WTC11 (cell line): ENCODE measurements at regions not wholly inside any gene's neighbourhood (a gene's known extent, or its start where the extent isn't known, plus 50 kb on each side); places are given as distances from the start of the nearest gene placed in this dataset.

Source experiments
- ATAC-seq: fragments of 200-7000 bp; cut with Tn5 transposase; 2 replicates; pipeline ENCODE4 v1.10.0; 2021; ENCODE audit warnings: mild to moderate bottlenecking, moderate library complexity
- CTCF ChIA-PET: fragments of 300-600 bp; sonication (Branson Sonifier 250); formaldehyde crosslinking; loops from one replicate; lab custom pipeline; 2021; ENCODE audit warnings: antibody characterized with exemption; lab: Charles Lee
- POLR2A ChIA-PET: fragments of 350-600 bp; sonication (Branson Sonifier 250); formaldehyde crosslinking; loops from one replicate; lab custom pipeline; 2021; ENCODE audit warnings: antibody characterized with exemption; lab: Charles Lee
- DNase-seq: peaks from one replicate; pipeline ENCODE4 v3.0.0; 2021; ENCODE audit warnings: low spot score
- H3K27ac Mint-ChIP-seq: 2 replicates; pipeline ENCODE4 v1.8.0; 2021; ENCODE audit warnings: mixed read lengths
- H3K27me3 Mint-ChIP-seq: 2 replicates; pipeline ENCODE4 v1.8.0; 2021; ENCODE audit warnings: low read depth, mild to moderate bottlenecking, moderate library complexity, mixed read lengths
- H3K36me3 Mint-ChIP-seq: 2 replicates; pipeline ENCODE4 v1.8.0; 2021; ENCODE audit warnings: mixed read lengths
- H3K4me1 Mint-ChIP-seq: 2 replicates; pipeline ENCODE4 v1.8.0; 2022; ENCODE audit warnings: mixed read lengths
- H3K4me3 Mint-ChIP-seq: 2 replicates; pipeline ENCODE4 v1.8.0; 2021; ENCODE audit warnings: mild to moderate bottlenecking, moderate library complexity, mixed read lengths
- H3K9me3 Mint-ChIP-seq: 2 replicates; pipeline ENCODE4 v1.8.0; 2021; ENCODE audit warnings: mixed read lengths
- AFF4 ChIP-seq: sonication (generic); formaldehyde crosslinking; IDR thresholded peaks from 2 replicates; pipeline ENCODE4 v1.8.1; 2023; ENCODE audit warnings: mild to moderate bottlenecking, missing genetic modification reagents, borderline replicate concordance
- FOXK1 ChIP-seq: sonication (generic); formaldehyde crosslinking; IDR thresholded peaks from 2 replicates; pipeline ENCODE4 v1.8.0; 2022; ENCODE audit warnings: mild to moderate bottlenecking, moderate library complexity, missing genetic modification reagents
- GTF2I ChIP-seq: fragments of 250-450 bp; sonication (Bioruptor Pico); conservative IDR thresholded peaks from 2 replicates; pipeline ENCODE4 v1.4.0; 2021; ENCODE audit warnings: mild to moderate bottlenecking
- JAZF1 ChIP-seq: fragments of 250-450 bp; sonication (Bioruptor Pico); IDR thresholded peaks from 2 replicates; pipeline ENCODE4 v1.9.0; 2021; ENCODE audit warnings: moderate library complexity, mild to moderate bottlenecking, inconsistent platforms
- NR2C2 ChIP-seq: sonication (generic); formaldehyde crosslinking; IDR thresholded peaks from 2 replicates; pipeline ENCODE4 v1.8.0; 2022; ENCODE audit warnings: mild to moderate bottlenecking, missing genetic modification reagents
- TEAD1 ChIP-seq: sonication (generic); formaldehyde crosslinking; IDR thresholded peaks from 2 replicates; pipeline ENCODE4 v1.8.0; 2022; ENCODE audit warnings: mild to moderate bottlenecking, missing genetic modification reagents
- ZNF263 ChIP-seq: sonication (generic); formaldehyde crosslinking; IDR thresholded peaks from 2 replicates; pipeline ENCODE4 v1.8.1; 2022; ENCODE audit warnings: low read depth, mild to moderate bottlenecking, moderate library complexity, missing genetic modification reagents
- ZNF281 ChIP-seq: sonication (generic); formaldehyde crosslinking; IDR thresholded peaks from 2 replicates; pipeline ENCODE4 v1.8.0; 2023; ENCODE audit warnings: mild to moderate bottlenecking, missing genetic modification reagents
- TF ChIP-seq, protein P1 (sequence below): sonication (generic); formaldehyde crosslinking; IDR thresholded peaks from 2 replicates; pipeline ENCODE4 v1.8.1; 2023; ENCODE audit warnings: mild to moderate bottlenecking, missing genetic modification reagents
- TF ChIP-seq, protein P2 (sequence below): fragments of 250-450 bp; sonication (Bioruptor Pico); IDR thresholded peaks from 2 replicates; pipeline ENCODE4 v1.9.0; 2021; ENCODE audit warnings: moderate library complexity, mild to moderate bottlenecking, inconsistent platforms, borderline replicate concordance
- TF ChIP-seq, protein P3 (sequence below): sonication (generic); formaldehyde crosslinking; IDR thresholded peaks from 2 replicates; pipeline ENCODE4 v1.8.1; 2023; ENCODE audit warnings: mild to moderate bottlenecking, missing genetic modification reagents
- TF ChIP-seq, protein P4 (sequence below): sonication (generic); formaldehyde crosslinking; IDR thresholded peaks from 2 replicates; pipeline ENCODE4 v1.8.0; 2022; ENCODE audit warnings: mild to moderate bottlenecking, missing genetic modification reagents
- TF ChIP-seq, protein P5 (sequence below): sonication (generic); formaldehyde crosslinking; IDR thresholded peaks from 2 replicates; pipeline ENCODE4 v1.8.1; 2023; ENCODE audit warnings: mild to moderate bottlenecking, missing genetic modification reagents, moderate library complexity

DNA sequence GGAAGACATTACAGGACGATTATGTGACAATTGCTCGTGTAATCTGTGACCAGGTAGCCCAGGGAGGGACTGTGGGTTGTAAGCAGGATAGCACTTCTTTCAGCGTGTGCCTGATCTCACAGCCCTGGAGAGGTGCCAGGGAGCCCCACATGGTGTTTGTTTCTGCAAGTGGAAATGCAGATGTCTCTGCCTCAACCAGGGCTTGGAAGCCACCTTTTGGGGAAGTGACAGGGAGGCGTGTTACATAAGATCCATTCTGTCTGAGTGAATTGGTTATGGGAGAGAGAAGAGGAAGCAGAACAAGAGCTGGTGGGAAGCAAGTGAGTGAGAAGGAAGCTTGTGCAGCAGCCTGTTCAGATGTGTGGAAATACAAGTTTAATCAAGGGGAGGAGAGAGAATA is 104.5 kb upstream of the GATB start:
- H3K4me3 Mint-ChIP-seq: no peak overlapping the region
- H3K27me3 Mint-ChIP-seq: no peaks in the 10 kb centered on the region; the same call in none of the 2 replicates
- H3K36me3 Mint-ChIP-seq: 0 out of 2 replicates have a peak, but pooled peaks cover 7% of the 10 kb centered on the region
- DNase-seq (no peak), ATAC-seq (no peak)
- no peaks in the 10 kb centered on the region for H3K4me1 Mint-ChIP-seq
- TF ChIP-seq, protein P1, sequence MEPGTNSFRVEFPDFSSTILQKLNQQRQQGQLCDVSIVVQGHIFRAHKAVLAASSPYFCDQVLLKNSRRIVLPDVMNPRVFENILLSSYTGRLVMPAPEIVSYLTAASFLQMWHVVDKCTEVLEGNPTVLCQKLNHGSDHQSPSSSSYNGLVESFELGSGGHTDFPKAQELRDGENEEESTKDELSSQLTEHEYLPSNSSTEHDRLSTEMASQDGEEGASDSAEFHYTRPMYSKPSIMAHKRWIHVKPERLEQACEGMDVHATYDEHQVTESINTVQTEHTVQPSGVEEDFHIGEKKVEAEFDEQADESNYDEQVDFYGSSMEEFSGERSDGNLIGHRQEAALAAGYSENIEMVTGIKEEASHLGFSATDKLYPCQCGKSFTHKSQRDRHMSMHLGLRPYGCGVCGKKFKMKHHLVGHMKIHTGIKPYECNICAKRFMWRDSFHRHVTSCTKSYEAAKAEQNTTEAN (CRISPR knock-in tag): no peak
- TF ChIP-seq, protein P2, sequence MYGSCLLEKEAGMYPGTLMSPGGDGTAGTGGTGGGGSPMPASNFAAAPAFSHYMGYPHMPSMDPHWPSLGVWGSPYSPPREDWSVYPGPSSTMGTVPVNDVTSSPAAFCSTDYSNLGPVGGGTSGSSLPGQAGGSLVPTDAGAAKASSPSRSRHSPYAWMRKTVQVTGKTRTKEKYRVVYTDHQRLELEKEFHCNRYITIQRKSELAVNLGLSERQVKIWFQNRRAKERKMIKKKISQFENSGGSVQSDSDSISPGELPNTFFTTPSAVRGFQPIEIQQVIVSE (CRISPR knock-in tag): no peak
- TF ChIP-seq TEAD1: no peak
- no peak for TF ChIP-seq AFF4 (CRISPR knock-in tag)
- no peak for TF ChIP-seq NR2C2
- TF ChIP-seq, protein P3, sequence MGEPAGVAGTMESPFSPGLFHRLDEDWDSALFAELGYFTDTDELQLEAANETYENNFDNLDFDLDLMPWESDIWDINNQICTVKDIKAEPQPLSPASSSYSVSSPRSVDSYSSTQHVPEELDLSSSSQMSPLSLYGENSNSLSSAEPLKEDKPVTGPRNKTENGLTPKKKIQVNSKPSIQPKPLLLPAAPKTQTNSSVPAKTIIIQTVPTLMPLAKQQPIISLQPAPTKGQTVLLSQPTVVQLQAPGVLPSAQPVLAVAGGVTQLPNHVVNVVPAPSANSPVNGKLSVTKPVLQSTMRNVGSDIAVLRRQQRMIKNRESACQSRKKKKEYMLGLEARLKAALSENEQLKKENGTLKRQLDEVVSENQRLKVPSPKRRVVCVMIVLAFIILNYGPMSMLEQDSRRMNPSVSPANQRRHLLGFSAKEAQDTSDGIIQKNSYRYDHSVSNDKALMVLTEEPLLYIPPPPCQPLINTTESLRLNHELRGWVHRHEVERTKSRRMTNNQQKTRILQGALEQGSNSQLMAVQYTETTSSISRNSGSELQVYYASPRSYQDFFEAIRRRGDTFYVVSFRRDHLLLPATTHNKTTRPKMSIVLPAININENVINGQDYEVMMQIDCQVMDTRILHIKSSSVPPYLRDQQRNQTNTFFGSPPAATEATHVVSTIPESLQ (CRISPR knock-in tag): no peak
- TF ChIP-seq, protein P4, sequence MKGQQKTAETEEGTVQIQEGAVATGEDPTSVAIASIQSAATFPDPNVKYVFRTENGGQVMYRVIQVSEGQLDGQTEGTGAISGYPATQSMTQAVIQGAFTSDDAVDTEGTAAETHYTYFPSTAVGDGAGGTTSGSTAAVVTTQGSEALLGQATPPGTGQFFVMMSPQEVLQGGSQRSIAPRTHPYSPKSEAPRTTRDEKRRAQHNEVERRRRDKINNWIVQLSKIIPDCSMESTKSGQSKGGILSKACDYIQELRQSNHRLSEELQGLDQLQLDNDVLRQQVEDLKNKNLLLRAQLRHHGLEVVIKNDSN (CRISPR knock-in tag): no peak
- TF ChIP-seq FOXK1: no peak
- TF ChIP-seq, protein P5, sequence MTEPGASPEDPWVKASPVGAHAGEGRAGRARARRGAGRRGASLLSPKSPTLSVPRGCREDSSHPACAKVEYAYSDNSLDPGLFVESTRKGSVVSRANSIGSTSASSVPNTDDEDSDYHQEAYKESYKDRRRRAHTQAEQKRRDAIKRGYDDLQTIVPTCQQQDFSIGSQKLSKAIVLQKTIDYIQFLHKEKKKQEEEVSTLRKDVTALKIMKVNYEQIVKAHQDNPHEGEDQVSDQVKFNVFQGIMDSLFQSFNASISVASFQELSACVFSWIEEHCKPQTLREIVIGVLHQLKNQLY (CRISPR knock-in tag): no peak
- no peak for TF ChIP-seq GTF2I (CRISPR knock-in tag)
- no peak for TF ChIP-seq ZNF281 (CRISPR knock-in tag)
- TF ChIP-seq JAZF1 (CRISPR knock-in tag): no peak
- TF ChIP-seq ZNF263 (CRISPR knock-in tag): no peak
- ChIA-PET CTCF (interaction anchor here (1.5 kb wide), 1 partner anchor 64 kb away, joined by 3 read pairs; no protein-coding TSS in a partner anchor), POLR2A (interaction anchor here (0.8 kb wide), 1 partner anchor 175 kb away, joined by 9 read pairs; no protein-coding TSS in a partner anchor)
- no peak overlapping the region for H3K27ac Mint-ChIP-seq
- H3K9me3 Mint-ChIP-seq: peaks cover 13% of the 10 kb centered on the region
